Cardiac muscle cell (in vitro differentiated cells and primary cell): ENCODE measurements at regions not wholly inside any gene's neighbourhood (a gene's known extent, or its start where the extent isn't known, plus 50 kb on each side); places are given as distances from the start of the nearest gene placed in this dataset.

Experiments
- DNase-seq, 2 donors: peaks; one replicate each; pipeline versions ENCODE4 v3.0.0 to v3.0.0-alpha.2; 2010 to 2017; ENCODE audit warnings: low read depth in 1 of 2, low spot score in 1 of 2
- H3K27ac ChIP-seq: fragments of 200-600 bp; sonication (generic); 2 replicates; pipeline ENCODE4 v1.5.1; 2016
- H3K27me3 ChIP-seq: fragments of 200-600 bp; sonication (generic); 2 replicates; pipeline ENCODE4 v1.6.0; 2016; ENCODE audit warnings: control low read depth
- H3K36me3 ChIP-seq: fragments of 200-600 bp; sonication (generic); 2 replicates; pipeline ENCODE4 v1.5.1; 2016; ENCODE audit warnings: control low read depth
- H3K4me1 ChIP-seq: fragments of 200-600 bp; sonication (generic); 2 replicates; pipeline ENCODE4 v1.8.1; 2017; ENCODE audit warnings: low read depth, mild to moderate bottlenecking, mixed run types
- H3K4me3 ChIP-seq: fragments of 200-600 bp; sonication (generic); 2 replicates; pipeline ENCODE4 v1.5.1; 2016; ENCODE audit warnings: mild to moderate bottlenecking
- H3K9me3 ChIP-seq: fragments of 200-600 bp; sonication (generic); 2 replicates; pipeline ENCODE4 v1.5.1; 2017; ENCODE audit warnings: low read depth, mild to moderate bottlenecking, control low read depth
- TF ChIP-seq, protein P1 (sequence below): IDR thresholded peaks from 2 replicates; pipeline ENCODE4 v1.5.1; 2012; ENCODE audit warnings: low read depth, mild to moderate bottlenecking, low read length

DNA sequence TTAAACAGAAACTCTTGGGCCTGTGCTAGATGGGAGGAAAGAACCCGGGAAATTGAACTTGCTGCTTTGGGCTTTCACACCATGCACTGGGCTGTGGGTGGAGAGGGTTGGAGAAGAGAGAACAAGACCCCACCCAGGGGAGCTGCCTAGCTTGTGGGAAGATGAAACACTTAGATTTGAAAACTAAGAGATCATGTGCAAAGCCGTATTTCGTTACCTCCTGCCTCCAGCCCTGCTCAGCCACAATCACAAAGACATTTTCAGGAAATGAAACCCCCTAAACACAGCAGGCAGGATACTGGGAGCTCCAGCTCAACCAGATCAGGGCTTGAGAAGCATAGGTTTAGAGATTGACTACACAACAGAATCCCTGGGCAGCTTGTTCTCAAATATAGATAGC, 183.0 kb upstream of the C2CD4B start:
- TF ChIP-seq, protein P1, sequence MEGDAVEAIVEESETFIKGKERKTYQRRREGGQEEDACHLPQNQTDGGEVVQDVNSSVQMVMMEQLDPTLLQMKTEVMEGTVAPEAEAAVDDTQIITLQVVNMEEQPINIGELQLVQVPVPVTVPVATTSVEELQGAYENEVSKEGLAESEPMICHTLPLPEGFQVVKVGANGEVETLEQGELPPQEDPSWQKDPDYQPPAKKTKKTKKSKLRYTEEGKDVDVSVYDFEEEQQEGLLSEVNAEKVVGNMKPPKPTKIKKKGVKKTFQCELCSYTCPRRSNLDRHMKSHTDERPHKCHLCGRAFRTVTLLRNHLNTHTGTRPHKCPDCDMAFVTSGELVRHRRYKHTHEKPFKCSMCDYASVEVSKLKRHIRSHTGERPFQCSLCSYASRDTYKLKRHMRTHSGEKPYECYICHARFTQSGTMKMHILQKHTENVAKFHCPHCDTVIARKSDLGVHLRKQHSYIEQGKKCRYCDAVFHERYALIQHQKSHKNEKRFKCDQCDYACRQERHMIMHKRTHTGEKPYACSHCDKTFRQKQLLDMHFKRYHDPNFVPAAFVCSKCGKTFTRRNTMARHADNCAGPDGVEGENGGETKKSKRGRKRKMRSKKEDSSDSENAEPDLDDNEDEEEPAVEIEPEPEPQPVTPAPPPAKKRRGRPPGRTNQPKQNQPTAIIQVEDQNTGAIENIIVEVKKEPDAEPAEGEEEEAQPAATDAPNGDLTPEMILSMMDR = no peak
- H3K4me3 ChIP-seq = no peak overlapping the region
- no peaks in the 10 kb centered on the region for H3K36me3 ChIP-seq
- no peaks in the 10 kb centered on the region for H3K9me3 ChIP-seq
- DNase-seq = no peak
- no peak overlapping the region for H3K27ac ChIP-seq
- peaks cover 18% of the 10 kb centered on the region for H3K27me3 ChIP-seq
- no peaks in the 10 kb centered on the region for H3K4me1 ChIP-seq

GRCh38 chr15:62348623-62349022, 183.5 kb upstream of the C2CD4B start:
- TF ChIP-seq, protein P1 = no peak
- peaks cover 18% of the 10 kb centered on the region for H3K27me3 ChIP-seq
- DNase-seq = no peak
- no peaks in the 10 kb centered on the region for H3K36me3 ChIP-seq
- no peak overlapping the region for H3K4me3 ChIP-seq
- no peaks in the 10 kb centered on the region for H3K4me1 ChIP-seq
- no peaks in the 10 kb centered on the region for H3K9me3 ChIP-seq
- no peak overlapping the region for H3K27ac ChIP-seq

- no peak overlapping the region for H3K4me3 ChIP-seq
- H3K27me3 ChIP-seq = peaks cover 33% of the 10 kb centered on the region
- H3K4me1 ChIP-seq = no peaks in the 10 kb centered on the region
- DNase-seq = no peak
- H3K27ac ChIP-seq = no peak overlapping the region
- TF ChIP-seq, protein P1 = no peak
- no peaks in the 10 kb centered on the region for H3K36me3 ChIP-seq
- no peaks in the 10 kb centered on the region for H3K9me3 ChIP-seq
These were observed 187.7 kb upstream of the C2CD4B start for GRCh38 chr15:62352817-62353216.

GRCh38 chr15:62357431-62357830, 192.3 kb upstream of the C2CD4B start:
- TF ChIP-seq, protein P1 = no peak
- Histone ChIP-seq H3K27ac (no peak overlapping the region), H3K4me1 (no peaks in the 10 kb centered on the region), H3K4me3 (no peak overlapping the region), H3K36me3 (no peaks in the 10 kb centered on the region), H3K9me3 (no peaks in the 10 kb centered on the region), H3K27me3 (peaks cover 56% of the 10 kb centered on the region)
- DNase-seq = no peak

DNA sequence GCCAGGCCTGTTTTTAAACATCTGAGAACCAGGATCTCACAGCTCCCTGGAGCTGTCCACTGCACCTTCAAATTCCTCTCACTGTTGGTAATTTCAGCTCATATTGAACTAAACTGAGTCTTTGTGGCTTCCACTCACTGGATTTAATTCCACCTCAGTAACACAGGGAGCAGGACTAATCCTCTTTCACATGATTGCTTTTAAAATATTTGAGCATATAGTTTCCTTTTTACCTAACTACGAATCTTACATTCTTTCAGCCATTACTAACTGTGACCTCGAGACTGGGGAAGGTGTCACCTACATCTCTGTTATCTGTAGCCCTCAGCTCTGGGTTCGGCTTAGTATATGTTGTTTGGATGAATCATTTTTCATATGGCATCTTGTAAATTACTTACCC, 194.3 kb upstream of the C2CD4B start:
- no peak overlapping the region for H3K27ac ChIP-seq
- H3K9me3 ChIP-seq = no peaks in the 10 kb centered on the region
- DNase-seq = no peak
- peaks cover 45% of the 10 kb centered on the region for H3K27me3 ChIP-seq
- H3K4me3 ChIP-seq = no peak overlapping the region
- no peaks in the 10 kb centered on the region for H3K4me1 ChIP-seq
- H3K36me3 ChIP-seq = no peaks in the 10 kb centered on the region
- TF ChIP-seq, protein P1 = no peak
